GM19372 (cell line): ENCODE measurements at regions not wholly inside any gene's neighbourhood (a gene's known extent, or its start where the extent isn't known, plus 50 kb on each side); places are given as distances from the start of the nearest gene placed in this dataset.
"Not testable (repeated sequence)": the region's sequence is repeated elsewhere in the genome, so short reads cannot be mapped to it uniquely, and the experiment has no call there.

Source experiments
- ATAC-seq: cut with Tn5 transposase; IDR thresholded peaks from one replicate; pipeline ENCODE4 v1.9.1; 2021; ENCODE audit warnings: mild to moderate bottlenecking, low read depth, moderate library complexity; ENCODE audit not compliant: unreplicated experiment

GRCh38 chr12:11978726-11979384 is 91.9 kb upstream of the BCL2L14 start:
- ATAC-seq = no peak

GRCh38 chr12:11980115-11980514 is 90.6 kb upstream of the BCL2L14 start:
- no peak for ATAC-seq

GRCh38 chr12:11981121-11981733 is 89.5 kb upstream of the BCL2L14 start:
- ATAC-seq = peak; percentile 78

GRCh38 chr12:11984417-11984816 is 86.3 kb upstream of the BCL2L14 start:
- no peak for ATAC-seq

- ATAC-seq = no peak
Measured at GRCh38 chr12:11986165-11986564, 84.6 kb upstream of the BCL2L14 start.

GRCh38 chr12:11987901-11988300 is 82.8 kb upstream of the BCL2L14 start:
- no peak for ATAC-seq

GRCh38 chr12:11991604-11992003 is 79.1 kb upstream of the BCL2L14 start:
- ATAC-seq = no peak

- no peak for ATAC-seq
Measured at GRCh38 chr12:11992515-11992914, 78.2 kb upstream of the BCL2L14 start.

GRCh38 chr12:11998307-11998943 is 72.3 kb upstream of the BCL2L14 start:
- not testable (repeated sequence) for ATAC-seq

GRCh38 chr12:11998944-11999315 is 71.8 kb upstream of the BCL2L14 start:
- ATAC-seq = no peak

GRCh38 chr12:12003609-12004008 is 67.1 kb upstream of the BCL2L14 start:
- no peak for ATAC-seq

GRCh38 chr12:12004524-12004923 is 66.2 kb upstream of the BCL2L14 start:
- ATAC-seq = no peak

- ATAC-seq = no peak
Measured at GRCh38 chr12:12007001-12007712, 63.6 kb upstream of the BCL2L14 start.

- no peak for ATAC-seq
Measured at GRCh38 chr12:12007713-12008231, 63.0 kb upstream of the BCL2L14 start.

- no peak for ATAC-seq
Measured at GRCh38 chr12:12008232-12008850, 62.4 kb upstream of the BCL2L14 start.

GRCh38 chr12:12008931-12009611 is 61.7 kb upstream of the BCL2L14 start:
- no peak for ATAC-seq

GRCh38 chr12:12009749-12010276 is 60.9 kb upstream of the BCL2L14 start:
- ATAC-seq = peak; percentile 9

GRCh38 chr12:12010277-12011039 is 60.3 kb upstream of the BCL2L14 start:
- ATAC-seq = peak; percentile 41

- ATAC-seq = no peak
Measured at GRCh38 chr12:12011880-12012260, 58.9 kb upstream of the BCL2L14 start.
